Gastroesophageal sphincter (tissue), 4 donors: ENCODE measurements at regions not wholly inside any gene's neighbourhood (a gene's known extent, or its start where the extent isn't known, plus 50 kb on each side); places are given as distances from the start of the nearest gene placed in this dataset.

Experiments
- ATAC-seq: fragments of 150-250 bp; one replicate; pipeline ENCODE4 v1.9.1; 2016; ENCODE audit warnings: mild to moderate bottlenecking, moderate library complexity
- H3K27ac ChIP-seq, 4 donors: fragments of 200-600 bp; sonication (generic) in 3 of 4; 1 replicate in 3 of 4; 2 replicates in 1 of 4; pipeline ENCODE4 v1.5.1; 2016 to 2019
- H3K27me3 ChIP-seq: fragments of 200-600 bp; sonication (generic); one replicate; pipeline ENCODE4 v1.5.1; 2019
- H3K36me3 ChIP-seq, 2 donors: fragments of 200-600 bp; sonication (generic); one replicate each; pipeline ENCODE4 v1.5.1; 2019; ENCODE audit warnings: control low read depth in 1 of 2
- H3K4me1 ChIP-seq, 3 donors: fragments of 200-600 bp; sonication (generic); 1 replicate in 2 of 3; 2 replicates in 1 of 3; pipeline ENCODE4 v1.5.1; 2016 to 2019; ENCODE audit warnings: control low read depth in 2 of 3
- H3K4me3 ChIP-seq, 2 donors: fragments of 200-600 bp; sonication (generic); one replicate each; pipeline ENCODE4 v1.5.1; 2019; ENCODE audit warnings: mild to moderate bottlenecking in 1 of 2, moderate library complexity in 1 of 2
- H3K9me3 ChIP-seq, 3 donors: fragments of 200-600 bp; sonication (generic); one replicate each; pipeline ENCODE4 v1.5.1; 2017 to 2019; ENCODE audit warnings: control low read depth in 2 of 3
- EP300 ChIP-seq: sonication (generic); formaldehyde crosslinking; IDR thresholded peaks from one replicate; pipeline ENCODE4 v1.6.1; 2017; ENCODE audit warnings: antibody characterized with exemption, mild to moderate bottlenecking
- POLR2A ChIP-seq, 2 donors: fragments of 450-650 bp; IDR thresholded peaks; one replicate each; pipeline ENCODE4 v1.6.1; 2017; ENCODE audit warnings: antibody characterized with exemption in 2 of 2, mild to moderate bottlenecking in 2 of 2, moderate library complexity in 1 of 2
- POLR2AphosphoS5 ChIP-seq: sonication (generic); formaldehyde crosslinking; IDR thresholded peaks from one replicate; pipeline ENCODE4 v1.6.1; 2017; ENCODE audit warnings: antibody characterized with exemption
- WGBS, 2 donors: methylation state at CpG; one replicate each; pipeline ENCODE4 v1.1.5; 2018; ENCODE audit warnings: low coverage in 1 of 2; 5-methylcytosine and 5-hydroxymethylcytosine counted together
- TF ChIP-seq, protein P1 (sequence below), 4 experiments: fragments of 200-600 bp in 2 of 4; fragments of 450-650 bp in 2 of 4; sonication (generic) in 1 of 4; IDR thresholded peaks; one replicate each; pipeline ENCODE4 v1.5.1; 2017 to 2019; ENCODE audit warnings: antibody characterized with exemption in 4 of 4, mild to moderate bottlenecking in 2 of 4, moderate library complexity in 2 of 4

DNA sequence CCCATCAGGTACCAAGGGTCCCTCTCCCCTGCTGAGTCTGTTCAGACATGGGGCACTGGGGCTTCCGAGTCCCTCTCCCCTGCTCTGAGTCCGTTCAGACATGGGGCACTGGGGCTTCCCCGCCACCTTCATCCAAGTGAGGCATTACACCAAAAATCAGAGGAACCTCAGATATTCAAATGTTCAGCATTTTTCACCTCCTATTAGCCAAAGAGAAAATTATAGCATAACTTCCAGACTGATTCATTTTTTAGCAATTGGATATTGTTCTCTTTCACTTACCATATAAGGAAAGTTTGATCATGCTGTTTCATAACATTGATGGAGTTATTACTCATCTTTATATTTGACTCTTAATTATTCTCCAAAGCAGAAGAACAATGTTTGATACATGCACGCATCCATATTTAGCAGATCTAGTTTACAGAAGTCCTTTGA is 213.9 kb downstream of the MTHFS start:
- no peak overlapping the region for H3K27ac ChIP-seq
- no peaks in the 10 kb centered on the region for H3K36me3 ChIP-seq
- no peaks in the 10 kb centered on the region for H3K9me3 ChIP-seq
- H3K4me1 ChIP-seq = peaks cover 0 to 9% (median 0%) of the 10 kb centered on the region in 3 donors
- TF ChIP-seq POLR2A (IDR thresholded peaks at IDR 0.05) = no peak
- TF ChIP-seq, protein P1, sequence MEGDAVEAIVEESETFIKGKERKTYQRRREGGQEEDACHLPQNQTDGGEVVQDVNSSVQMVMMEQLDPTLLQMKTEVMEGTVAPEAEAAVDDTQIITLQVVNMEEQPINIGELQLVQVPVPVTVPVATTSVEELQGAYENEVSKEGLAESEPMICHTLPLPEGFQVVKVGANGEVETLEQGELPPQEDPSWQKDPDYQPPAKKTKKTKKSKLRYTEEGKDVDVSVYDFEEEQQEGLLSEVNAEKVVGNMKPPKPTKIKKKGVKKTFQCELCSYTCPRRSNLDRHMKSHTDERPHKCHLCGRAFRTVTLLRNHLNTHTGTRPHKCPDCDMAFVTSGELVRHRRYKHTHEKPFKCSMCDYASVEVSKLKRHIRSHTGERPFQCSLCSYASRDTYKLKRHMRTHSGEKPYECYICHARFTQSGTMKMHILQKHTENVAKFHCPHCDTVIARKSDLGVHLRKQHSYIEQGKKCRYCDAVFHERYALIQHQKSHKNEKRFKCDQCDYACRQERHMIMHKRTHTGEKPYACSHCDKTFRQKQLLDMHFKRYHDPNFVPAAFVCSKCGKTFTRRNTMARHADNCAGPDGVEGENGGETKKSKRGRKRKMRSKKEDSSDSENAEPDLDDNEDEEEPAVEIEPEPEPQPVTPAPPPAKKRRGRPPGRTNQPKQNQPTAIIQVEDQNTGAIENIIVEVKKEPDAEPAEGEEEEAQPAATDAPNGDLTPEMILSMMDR (IDR thresholded peaks at IDR 0.05) = no peak
- no peak for TF ChIP-seq POLR2AphosphoS5
- no peak for TF ChIP-seq EP300
- whole genome bisulfite sequencing, 2 donors = 47 to 66% methylated on average over 1 to 4 of the region's 4 CpGs
- ATAC-seq = no peak
- H3K4me3 ChIP-seq = no peak overlapping the region
- H3K27me3 ChIP-seq = peaks cover 9% of the 10 kb centered on the region

DNA sequence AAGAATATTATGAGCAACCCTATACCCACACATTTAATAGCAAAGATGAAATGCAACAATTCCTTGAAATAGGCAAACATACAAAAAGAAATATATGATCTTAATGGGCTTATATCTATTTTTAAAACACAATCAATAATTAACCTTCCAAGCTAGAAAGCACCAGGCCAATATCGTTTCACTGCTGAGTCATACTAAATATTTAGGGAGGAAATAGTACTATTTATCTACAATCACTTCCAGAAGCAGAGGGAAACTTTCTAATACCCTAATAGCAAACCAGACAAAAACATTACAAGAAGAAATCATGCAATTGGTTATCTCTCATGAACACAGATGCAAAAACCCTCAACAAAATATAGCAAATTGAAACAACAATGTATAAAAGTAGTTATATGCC is 207.8 kb downstream of the MTHFS start:
- Histone ChIP-seq H3K4me3 (no peak overlapping the region), H3K4me1 (no peaks in the 10 kb centered on the region), H3K36me3 (no peaks in the 10 kb centered on the region), H3K9me3 (peaks cover 0 to 19% (median 0%) of the 10 kb centered on the region in 3 donors), H3K27me3 (no peaks in the 10 kb centered on the region), H3K27ac (no peak overlapping the region)
- TF ChIP-seq, protein P1 (IDR thresholded peaks at IDR 0.05) = no peak
- TF ChIP-seq POLR2AphosphoS5 (no peak), EP300 (no peak), POLR2A (IDR thresholded peaks at IDR 0.05) (no peak)
- WGBS, 2 donors = 29 to 45% methylated on average over 1 of the region's 1 CpG
- no peak for ATAC-seq

DNA sequence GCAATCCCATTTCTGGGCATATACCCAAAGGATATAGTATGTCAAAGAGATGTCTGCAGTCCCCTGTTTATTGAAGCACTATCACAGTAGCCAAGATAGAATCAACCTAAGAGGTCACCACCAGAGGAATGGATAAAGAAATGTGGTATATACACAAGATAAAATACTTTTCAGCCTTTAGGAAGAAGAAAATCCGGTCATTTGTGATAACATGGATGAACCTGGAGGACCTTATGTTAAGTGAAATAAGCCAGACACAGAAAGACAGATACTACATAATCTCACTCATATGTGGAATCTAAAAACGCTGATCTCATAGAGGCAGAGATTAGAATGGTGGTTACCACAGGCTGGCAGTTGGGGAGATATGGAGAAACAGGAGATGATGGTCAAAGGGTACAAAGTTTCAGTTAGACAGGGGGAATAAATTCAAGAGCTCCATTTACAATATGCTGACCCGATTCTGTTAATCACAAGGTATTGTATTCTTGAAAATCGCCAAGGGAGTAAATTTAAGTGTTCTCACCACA is 195.8 kb downstream of the MTHFS start:
- H3K4me3 ChIP-seq = no peak overlapping the region
- H3K4me1 ChIP-seq = no peaks in the 10 kb centered on the region
- H3K27me3 ChIP-seq = no peaks in the 10 kb centered on the region
- TF ChIP-seq, protein P1 (IDR thresholded peaks at IDR 0.05) = no peak
- no peak for TF ChIP-seq POLR2A (IDR thresholded peaks at IDR 0.05)
- TF ChIP-seq POLR2AphosphoS5 = no peak
- no peak for TF ChIP-seq EP300
- no peak for ATAC-seq
- 63 to 64% methylated on average over 3 to 4 of the region's 4 CpGs for WGBS, 2 donors
- H3K9me3 ChIP-seq = no peaks in the 10 kb centered on the region
- no peaks in the 10 kb centered on the region for H3K36me3 ChIP-seq
- H3K27ac ChIP-seq = no peak overlapping the region

DNA sequence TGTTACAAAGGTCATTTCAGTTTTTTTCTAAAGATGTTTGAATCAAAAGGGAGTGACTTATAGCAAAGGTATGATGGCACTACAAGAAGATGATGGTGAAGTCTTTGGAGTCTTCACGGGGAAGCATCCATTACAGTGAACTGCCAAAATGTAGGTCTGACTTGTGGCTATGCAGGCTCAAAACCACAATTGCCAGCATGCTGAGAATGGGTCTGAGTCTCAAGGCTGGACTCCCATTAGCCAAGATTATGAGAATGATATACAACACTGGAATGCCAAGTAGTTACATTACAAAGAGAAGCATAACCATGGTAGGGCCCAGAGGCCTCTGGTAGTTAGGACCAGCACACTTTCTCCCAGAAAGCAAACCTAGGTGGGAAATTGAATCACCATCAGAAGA is 194.2 kb downstream of the MTHFS start:
- TF ChIP-seq POLR2AphosphoS5 (no peak), EP300 (no peak), POLR2A (IDR thresholded peaks at IDR 0.05) (no peak)
- TF ChIP-seq, protein P1 (IDR thresholded peaks at IDR 0.05) = no peak
- H3K27me3 ChIP-seq = no peaks in the 10 kb centered on the region
- no peaks in the 10 kb centered on the region for H3K36me3 ChIP-seq
- H3K9me3 ChIP-seq = peaks cover 0 to 6% (median 0%) of the 10 kb centered on the region in 3 donors
- no peak overlapping the region for H3K27ac ChIP-seq
- 83 to 100% methylated on average over 1 of the region's 1 CpG for WGBS, 2 donors
- no peak overlapping the region for H3K4me3 ChIP-seq
- no peaks in the 10 kb centered on the region for H3K4me1 ChIP-seq
- no peak for ATAC-seq

DNA sequence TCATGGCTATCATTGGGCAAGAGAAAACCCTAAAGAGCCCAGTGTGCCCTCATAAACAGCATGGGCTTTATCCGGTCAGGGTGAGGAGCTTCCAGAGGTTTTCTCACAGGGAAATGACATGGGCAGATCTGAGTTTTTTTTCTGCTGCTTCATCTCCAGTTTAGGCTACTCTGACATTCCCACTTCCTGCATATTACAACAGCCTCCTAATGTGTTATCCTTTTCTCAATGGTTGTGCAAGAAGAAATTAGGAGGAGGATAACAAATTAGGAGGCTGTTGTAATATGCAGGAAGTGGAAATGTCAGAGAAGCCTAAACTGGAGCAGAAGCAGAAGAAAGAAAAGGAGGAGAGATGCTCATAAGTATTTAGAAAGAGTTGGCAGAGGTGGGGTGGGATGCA is 175.6 kb downstream of the MTHFS start:
- TF ChIP-seq POLR2A (IDR thresholded peaks at IDR 0.05) (no peak), POLR2AphosphoS5 (no peak), EP300 (no peak)
- TF ChIP-seq, protein P1 (IDR thresholded peaks at IDR 0.05) = no peak
- no peak overlapping the region for H3K4me3 ChIP-seq
- no peaks in the 10 kb centered on the region for H3K36me3 ChIP-seq
- H3K27ac ChIP-seq = no peak overlapping the region
- WGBS, 2 donors = 75 to 86% methylated on average over 1 of the region's 1 CpG
- peaks cover 0 to 4% (median 0%) of the 10 kb centered on the region in 3 donors for H3K9me3 ChIP-seq
- no peaks in the 10 kb centered on the region for H3K4me1 ChIP-seq
- H3K27me3 ChIP-seq = no peaks in the 10 kb centered on the region
- ATAC-seq = no peak
